ENCODE measurements at regions not wholly inside any gene's neighbourhood (a gene's known extent, or its start where the extent isn't known, plus 50 kb on each side); places are given as distances from the start of the nearest gene placed in this dataset.

DNA sequence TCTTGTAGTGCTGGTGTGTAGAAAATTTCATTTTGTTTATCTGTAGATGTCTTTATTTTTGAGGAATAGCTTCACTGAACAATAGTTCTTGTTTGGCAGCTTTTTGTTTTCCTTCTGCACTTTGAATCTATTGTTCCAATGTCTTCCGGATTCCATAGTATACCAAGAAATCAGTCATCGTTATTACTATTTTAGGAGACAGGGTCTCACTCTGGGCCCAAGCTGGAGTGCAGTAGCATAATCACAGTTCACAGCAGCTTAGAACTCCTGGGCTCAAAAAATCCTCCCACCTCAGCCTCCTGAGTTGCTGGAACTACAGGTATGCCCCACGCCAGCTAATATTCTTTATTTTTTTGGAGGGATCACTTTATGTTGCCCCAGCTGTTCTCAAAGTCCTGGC lies 67.7 kb upstream of the RGS2 start:
- CTCF ChIA-PET, result no interaction called here
- DNase-seq, result no peak

DNA sequence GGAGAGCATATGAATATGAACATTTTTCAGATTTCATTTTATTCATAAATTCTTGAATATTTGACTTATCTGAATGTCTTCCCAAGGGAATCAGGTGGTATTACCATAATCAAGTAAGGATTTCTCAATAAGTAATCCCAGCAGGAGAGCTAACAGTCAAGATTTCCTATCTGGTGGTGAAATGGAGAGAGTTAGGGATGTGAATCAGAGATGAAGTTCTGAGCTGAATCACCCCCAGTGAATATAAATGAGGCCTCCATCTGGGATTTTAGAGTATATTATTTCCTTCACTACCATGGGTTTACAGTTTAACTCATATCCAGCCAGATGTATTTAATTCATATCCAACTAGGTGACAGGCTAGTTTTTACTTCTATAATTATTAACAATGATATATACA lies 61.5 kb upstream of the RGS2 start:
- intact Hi-C loops (cut with micrococcal nuclease), result no loop called here
- ChIA-PET POLR2A (no interaction called here), CTCF (no interaction called here)
- ATAC-seq (ENCODE audit: low read depth), result no peak
- TF ChIP-seq, protein P1, sequence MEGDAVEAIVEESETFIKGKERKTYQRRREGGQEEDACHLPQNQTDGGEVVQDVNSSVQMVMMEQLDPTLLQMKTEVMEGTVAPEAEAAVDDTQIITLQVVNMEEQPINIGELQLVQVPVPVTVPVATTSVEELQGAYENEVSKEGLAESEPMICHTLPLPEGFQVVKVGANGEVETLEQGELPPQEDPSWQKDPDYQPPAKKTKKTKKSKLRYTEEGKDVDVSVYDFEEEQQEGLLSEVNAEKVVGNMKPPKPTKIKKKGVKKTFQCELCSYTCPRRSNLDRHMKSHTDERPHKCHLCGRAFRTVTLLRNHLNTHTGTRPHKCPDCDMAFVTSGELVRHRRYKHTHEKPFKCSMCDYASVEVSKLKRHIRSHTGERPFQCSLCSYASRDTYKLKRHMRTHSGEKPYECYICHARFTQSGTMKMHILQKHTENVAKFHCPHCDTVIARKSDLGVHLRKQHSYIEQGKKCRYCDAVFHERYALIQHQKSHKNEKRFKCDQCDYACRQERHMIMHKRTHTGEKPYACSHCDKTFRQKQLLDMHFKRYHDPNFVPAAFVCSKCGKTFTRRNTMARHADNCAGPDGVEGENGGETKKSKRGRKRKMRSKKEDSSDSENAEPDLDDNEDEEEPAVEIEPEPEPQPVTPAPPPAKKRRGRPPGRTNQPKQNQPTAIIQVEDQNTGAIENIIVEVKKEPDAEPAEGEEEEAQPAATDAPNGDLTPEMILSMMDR (IDR thresholded peaks at IDR 0.05), result no peak
- Mint-ChIP-seq H3K9me3 (peaks cover 2% of the 10 kb centered on the region), H3K4me1 (no peaks in the 10 kb centered on the region), H3K4me3 (no peak overlapping the region), H3K36me3 (ENCODE audit: low read depth) (no peaks in the 10 kb centered on the region), H3K27ac (no peak overlapping the region), H3K27me3 (no peaks in the 10 kb centered on the region)
- DNase-seq, result no peak

More for the DNA sequence above, 67.7 kb upstream of the RGS2 start:
- H3K4me1 Mint-ChIP-seq, result no peaks in the 10 kb centered on the region
- no peak for ATAC-seq (ENCODE audit: low read depth)
- H3K36me3 Mint-ChIP-seq (ENCODE audit: low read depth), result no peaks in the 10 kb centered on the region
- POLR2A ChIA-PET, result no interaction called here
- TF ChIP-seq, protein P1 (IDR thresholded peaks at IDR 0.05), result no peak
- H3K27me3 Mint-ChIP-seq, result peaks cover 3% of the 10 kb centered on the region
- no peaks in the 10 kb centered on the region for H3K9me3 Mint-ChIP-seq
- no peak overlapping the region for H3K27ac Mint-ChIP-seq
- intact Hi-C loops (cut with micrococcal nuclease), result no loop called here
- no peak overlapping the region for H3K4me3 Mint-ChIP-seq

DNA sequence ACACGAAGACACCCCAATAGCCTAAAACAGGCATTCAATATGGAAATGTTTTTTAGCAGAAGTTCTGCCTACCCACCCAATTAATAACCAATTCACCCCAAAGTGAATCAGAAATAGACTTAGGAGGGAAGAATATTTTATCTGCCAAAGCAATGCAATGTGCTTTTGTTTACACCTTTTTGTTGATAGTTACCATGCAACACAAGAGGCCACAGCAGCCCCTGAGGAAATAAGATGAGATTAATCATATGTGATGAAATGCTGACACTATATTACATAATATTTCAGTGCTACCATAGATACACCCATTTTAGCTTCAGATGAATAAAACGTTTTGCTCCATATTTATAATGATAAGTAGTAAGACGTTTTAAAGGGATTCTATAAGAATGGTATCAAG lies 60.9 kb upstream of the RGS2 start:
- POLR2A ChIA-PET, result no interaction called here
- no peak for ATAC-seq (ENCODE audit: low read depth)
- no peak overlapping the region for H3K4me3 Mint-ChIP-seq
- no peak for DNase-seq
- TF ChIP-seq, protein P1 (IDR thresholded peaks at IDR 0.05), result no peak
- intact Hi-C loops (cut with micrococcal nuclease), result no loop called here
- no peaks in the 10 kb centered on the region for H3K27me3 Mint-ChIP-seq
- H3K36me3 Mint-ChIP-seq (ENCODE audit: low read depth), result no peaks in the 10 kb centered on the region
- CTCF ChIA-PET, result no interaction called here
- peaks cover 2% of the 10 kb centered on the region for H3K9me3 Mint-ChIP-seq
- H3K27ac Mint-ChIP-seq, result no peak overlapping the region
- H3K4me1 Mint-ChIP-seq, result no peaks in the 10 kb centered on the region

GRCh38 chr1:192749349-192749748 lies 59.5 kb upstream of the RGS2 start:
- ATAC-seq (ENCODE audit: low read depth) (no peak), DNase-seq (no peak)
- Mint-ChIP-seq H3K27ac (no peak overlapping the region), H3K4me1 (no peaks in the 10 kb centered on the region), H3K9me3 (peaks cover 2% of the 10 kb centered on the region), H3K4me3 (no peak overlapping the region), H3K27me3 (no peaks in the 10 kb centered on the region), H3K36me3 (ENCODE audit: low read depth) (no peaks in the 10 kb centered on the region)
- intact Hi-C loops (cut with micrococcal nuclease), result no loop called here
- TF ChIP-seq, protein P1 (IDR thresholded peaks at IDR 0.05), result no peak
- ChIA-PET POLR2A (no interaction called here), CTCF (no interaction called here)

DNA sequence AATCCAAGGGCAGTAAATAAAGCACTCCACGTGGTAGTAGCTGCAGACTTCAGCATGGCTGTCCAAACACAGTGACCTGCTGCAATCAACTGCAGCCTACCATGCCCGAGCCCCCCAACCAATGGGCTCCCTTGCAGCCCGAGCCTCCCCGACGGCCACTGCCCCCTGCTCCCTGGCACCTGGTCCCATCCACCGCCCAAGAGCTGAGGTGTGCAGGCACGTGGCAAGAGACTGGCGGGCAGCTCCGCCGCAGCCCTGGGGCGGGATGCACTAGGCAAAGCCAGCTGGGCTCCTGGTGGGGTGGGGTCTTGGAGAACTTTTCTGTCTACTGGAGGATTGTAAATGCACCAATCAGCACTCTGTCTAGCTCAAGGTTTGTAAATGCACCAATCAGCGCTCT lies 57.6 kb upstream of the RGS2 start:
- TF ChIP-seq, protein P1 (IDR thresholded peaks at IDR 0.05), result no peak
- intact Hi-C loops (cut with micrococcal nuclease), result no loop called here
- H3K4me1 Mint-ChIP-seq, result no peaks in the 10 kb centered on the region
- no peaks in the 10 kb centered on the region for H3K27me3 Mint-ChIP-seq
- H3K4me3 Mint-ChIP-seq, result no peak overlapping the region
- peaks cover 2% of the 10 kb centered on the region for H3K9me3 Mint-ChIP-seq
- H3K27ac Mint-ChIP-seq, result no peak overlapping the region
- ChIA-PET CTCF (no interaction called here), POLR2A (no interaction called here)
- no peak for ATAC-seq (ENCODE audit: low read depth)
- DNase-seq, result no peak
- no peaks in the 10 kb centered on the region for H3K36me3 Mint-ChIP-seq (ENCODE audit: low read depth)

All from activated B cell treated with CpG ODN at 0.5 μM for 24 hours (primary cell).